T-helper 1 cell treated with Interleukin-12 subunit alpha and Interleukin-12 subunit beta and Interleukin-4 antibody, amounts not matched to agents 30 ng/mL and 1 ng/mL, for 36 hours (primary cell): ENCODE measurements at regions not wholly inside any gene's neighbourhood (a gene's known extent, or its start where the extent isn't known, plus 50 kb on each side); places are given as distances from the start of the nearest gene placed in this dataset.

Experiments used
- intact Hi-C: fragments of 100-400 bp; cut with micrococcal nuclease; formaldehyde crosslinking; loops from one replicate; pipeline ENCODE4 v1.15.1; 2024

DNA sequence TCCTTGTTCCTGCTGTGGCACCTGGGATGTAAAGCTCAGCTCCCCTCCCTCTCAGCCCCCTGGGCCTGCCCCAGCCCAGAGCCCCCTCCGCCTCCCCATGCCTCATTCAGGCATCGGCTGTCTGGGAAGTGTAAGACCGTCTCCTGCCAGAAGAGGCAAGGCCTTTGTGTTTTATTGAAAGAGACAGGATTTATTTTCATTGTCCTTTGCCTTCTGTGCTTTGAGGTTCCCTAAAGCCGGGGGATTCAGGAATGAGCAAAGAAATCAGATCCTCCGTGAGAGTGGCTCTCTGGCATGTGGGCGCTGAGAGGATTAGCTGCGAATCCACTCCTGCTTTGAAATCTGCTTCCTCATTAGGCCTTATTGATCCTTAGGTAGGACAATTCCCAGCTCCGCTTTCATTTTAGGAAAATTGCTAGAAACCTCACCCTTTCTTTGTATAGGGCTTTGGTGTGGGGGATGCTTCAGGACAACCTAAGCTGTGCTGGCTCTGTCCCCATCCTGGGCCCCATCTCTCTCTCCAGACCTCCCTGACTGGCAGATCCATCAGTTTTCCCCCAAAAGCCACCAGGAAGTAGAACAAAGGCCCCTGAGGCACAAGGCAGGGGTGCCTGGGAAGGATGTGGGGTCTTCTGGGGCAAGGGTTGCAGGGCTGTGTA, 211.5 kb upstream of the TNRC6C start:
- intact Hi-C loops: no loop called here

DNA sequence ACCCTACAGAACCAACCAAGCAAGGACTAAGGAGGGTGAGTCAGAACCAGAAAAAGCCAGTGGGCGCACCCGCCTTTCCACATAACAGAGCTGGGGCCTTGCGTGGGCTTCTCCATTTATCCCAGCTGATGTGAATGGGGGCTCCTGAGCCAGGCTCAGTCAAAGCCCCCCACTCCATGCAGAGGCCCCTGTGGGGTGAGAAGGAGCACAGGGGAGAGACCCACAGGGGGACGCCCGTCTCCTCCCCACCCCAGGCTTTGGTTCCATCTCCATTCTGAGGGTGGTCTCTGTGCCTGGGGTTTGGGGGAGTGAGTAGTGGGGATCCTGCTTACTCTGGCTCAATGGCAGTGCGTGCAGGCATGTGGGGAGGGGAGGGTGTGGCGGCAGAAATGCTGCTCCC, 210.1 kb upstream of the TNRC6C start:
- intact Hi-C loops: no loop called here

DNA sequence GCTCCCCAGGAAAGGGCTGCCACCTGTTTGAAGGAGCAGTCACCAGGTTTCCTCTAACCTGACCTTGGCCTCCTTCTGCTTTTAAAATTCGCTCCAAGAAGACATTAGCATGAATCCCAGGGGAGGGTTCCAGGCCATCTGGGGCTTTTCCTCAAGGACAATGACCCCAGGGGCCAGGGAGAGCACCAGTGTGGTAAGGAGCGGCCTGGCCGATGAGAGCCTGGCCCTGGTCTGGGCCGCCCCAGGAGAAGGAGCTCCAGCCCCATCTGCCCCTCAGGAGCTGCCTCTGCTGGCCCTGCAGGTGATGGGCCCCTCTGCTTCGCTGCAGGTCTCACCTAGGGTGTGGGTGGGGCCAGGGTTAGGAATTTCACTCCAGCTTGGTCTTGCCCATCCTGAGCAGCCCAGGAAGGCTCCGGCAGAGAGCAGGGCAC, 209.2 kb upstream of the TNRC6C start:
- intact Hi-C loops: no loop called here

GRCh38 chr17:77749989-77750388, 208.5 kb upstream of the TNRC6C start:
- intact Hi-C loops: no loop called here

DNA sequence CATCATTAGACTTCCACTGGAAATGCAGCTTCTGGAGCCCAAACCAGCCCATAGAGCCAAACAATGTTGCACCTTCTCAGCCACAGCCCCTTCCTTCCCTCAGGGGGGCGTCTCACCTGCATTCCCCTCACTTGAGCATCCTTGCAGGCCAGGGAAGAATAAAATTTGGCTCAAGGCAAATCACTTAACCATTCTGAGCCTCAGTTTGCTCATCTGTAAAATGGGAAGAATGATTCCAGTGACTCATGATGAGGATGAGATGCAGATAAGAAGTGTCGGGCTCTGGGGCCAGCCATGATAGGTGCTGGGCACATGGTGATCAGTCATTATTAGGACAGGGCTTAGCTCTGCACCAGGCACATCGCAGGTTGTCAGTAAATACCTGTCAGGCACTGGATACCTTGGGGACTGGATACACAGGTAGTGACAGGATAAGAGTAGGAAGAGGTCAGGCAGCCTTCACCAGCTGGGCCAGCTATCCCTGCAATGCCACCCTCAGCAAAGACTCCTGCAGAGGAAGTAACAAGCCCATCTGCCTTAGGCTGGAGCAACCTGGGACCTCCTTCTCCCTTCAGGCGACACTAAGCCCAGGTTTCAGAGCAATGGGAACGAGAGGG, 208.0 kb upstream of the TNRC6C start:
- intact Hi-C loops: no loop called here

DNA sequence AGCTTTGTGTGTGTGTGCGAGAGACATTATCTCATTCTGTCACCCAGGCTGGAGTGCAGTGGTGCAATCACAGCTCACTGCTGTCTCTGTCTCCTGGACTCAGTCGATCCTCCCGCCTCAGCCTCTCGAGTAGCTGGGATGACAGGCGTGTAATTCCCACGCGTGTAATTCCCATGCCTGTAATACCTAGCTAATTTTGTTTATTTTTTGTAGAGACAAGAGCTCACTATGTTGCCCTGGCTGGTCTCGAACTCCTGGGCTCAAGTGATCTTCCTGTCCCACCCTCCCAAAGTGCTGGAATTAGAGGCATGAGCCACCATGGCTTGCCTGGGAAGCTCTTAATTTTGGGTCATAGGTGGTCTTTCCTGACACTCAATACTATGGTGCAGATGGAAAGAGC, 205.3 kb upstream of the TNRC6C start:
- intact Hi-C loops: no loop called here

GRCh38 chr17:77753691-77754245, 204.7 kb upstream of the TNRC6C start:
- intact Hi-C loops: no loop called here

DNA sequence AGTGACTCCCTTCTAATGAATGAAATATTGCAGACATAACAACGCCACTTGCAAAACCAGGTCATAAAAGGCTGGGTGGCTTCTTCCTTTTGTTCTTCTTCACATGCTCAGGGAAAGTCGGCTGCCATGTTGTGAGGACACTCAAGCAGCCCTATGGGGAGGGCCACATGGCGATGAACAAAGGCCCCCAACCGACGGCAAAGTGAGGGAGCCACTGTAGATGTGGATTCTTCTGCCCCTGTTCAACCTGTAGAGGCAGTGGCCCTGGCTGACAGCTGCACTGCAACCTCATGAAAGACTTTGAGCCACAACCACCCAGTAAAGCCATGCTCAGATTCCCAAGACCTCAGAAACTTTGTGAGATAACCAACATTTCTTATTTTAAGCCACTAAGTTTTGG, 203.5 kb upstream of the TNRC6C start:
- intact Hi-C loops: no loop called here

DNA sequence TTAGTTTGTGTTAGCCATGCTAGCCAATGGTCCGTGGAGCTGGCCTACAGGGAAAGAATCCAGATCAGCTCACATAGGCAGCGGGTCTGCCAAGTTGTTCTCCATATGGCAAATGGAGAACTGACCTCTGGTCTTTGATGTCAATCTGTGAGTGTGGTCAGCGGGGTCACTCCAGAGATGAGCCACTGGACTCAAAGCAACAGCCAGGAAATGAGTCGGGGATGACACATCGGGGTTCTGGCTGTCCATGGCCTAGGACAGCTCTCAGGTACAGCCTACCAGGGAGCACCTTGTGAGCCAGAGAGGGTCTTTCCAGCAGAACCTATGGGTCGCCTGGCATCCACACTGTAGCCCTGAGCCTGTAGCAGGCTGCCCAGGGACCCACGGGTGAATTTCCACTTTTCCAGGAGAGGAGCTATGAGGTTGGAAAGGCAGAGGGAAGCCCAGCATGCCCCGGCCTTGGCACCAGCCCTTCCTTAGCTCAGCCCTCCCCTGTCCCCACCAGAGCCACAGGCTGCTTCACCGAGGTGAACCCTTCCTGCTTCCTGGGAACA, 203.0 kb upstream of the TNRC6C start:
- intact Hi-C loops: no loop called here

DNA sequence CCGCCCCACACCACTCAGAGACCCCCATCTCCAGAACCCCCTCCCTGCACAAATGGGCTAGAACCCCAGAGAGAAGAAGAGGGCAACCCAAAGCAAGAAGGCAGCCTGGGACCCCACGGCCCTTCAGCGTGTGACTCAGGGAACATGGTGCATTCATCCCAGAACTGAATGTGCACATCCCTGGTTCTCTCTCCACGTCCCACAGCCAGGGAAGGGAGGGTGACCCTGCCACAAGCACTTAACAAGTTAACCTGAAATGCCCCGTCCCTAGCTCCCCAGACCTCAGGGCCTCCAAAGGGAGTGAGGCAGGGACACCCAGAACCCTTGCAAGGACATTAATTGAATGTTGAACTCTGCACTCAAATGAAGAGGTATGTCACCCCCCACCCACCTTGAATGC, 202.5 kb upstream of the TNRC6C start:
- intact Hi-C loops: no loop called here

GRCh38 chr17:77756846-77757560, 201.5 kb upstream of the TNRC6C start:
- intact Hi-C loops: no loop called here

DNA sequence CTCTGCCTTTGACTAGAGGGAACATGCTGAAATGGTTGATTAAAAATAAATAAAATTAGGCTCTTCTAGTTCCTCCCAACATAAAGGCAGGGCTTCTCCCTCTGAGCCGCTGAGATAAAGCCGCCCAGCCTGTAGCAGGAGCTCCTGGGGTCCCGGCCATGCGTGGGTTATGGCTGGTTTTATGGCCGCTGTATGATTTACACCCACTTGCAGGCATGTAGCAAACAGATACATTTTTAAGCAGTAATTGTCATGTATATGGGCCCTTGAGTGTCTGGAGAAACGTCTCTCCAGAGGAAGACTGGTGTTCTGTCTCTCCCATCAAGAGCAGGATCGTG, 201.0 kb upstream of the TNRC6C start:
- intact Hi-C loops: no loop called here

- intact Hi-C loops: no loop called here
Observed at GRCh38 chr17:77763023-77763422, 195.5 kb upstream of the TNRC6C start.

GRCh38 chr17:77763575-77763974, 194.9 kb upstream of the TNRC6C start:
- intact Hi-C loops: no loop called here

- intact Hi-C loops: no loop called here
Observed at GRCh38 chr17:77765292-77765691, 193.2 kb upstream of the TNRC6C start.

DNA sequence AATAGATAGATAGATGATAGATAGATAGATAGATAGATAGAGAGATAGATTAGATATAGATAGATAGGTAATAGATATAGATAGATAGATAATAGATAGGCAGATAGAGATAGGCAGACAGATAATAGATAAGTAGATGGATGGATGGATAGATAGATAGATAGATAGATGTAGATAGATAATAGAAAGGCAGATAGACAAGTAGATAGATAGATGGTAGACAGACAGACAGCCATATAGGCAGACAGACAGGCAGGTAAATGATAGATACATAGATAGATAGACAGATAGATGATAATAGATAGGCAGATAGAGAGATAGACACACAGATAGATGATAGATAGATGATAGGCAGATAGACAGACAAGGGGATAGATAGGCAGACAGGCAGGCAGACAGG, 191.4 kb upstream of the TNRC6C start:
- intact Hi-C loops: no loop called here

- intact Hi-C loops: no loop called here
Observed at GRCh38 chr17:77768248-77768852, 190.2 kb upstream of the TNRC6C start.

GRCh38 chr17:77769215-77769614, 189.3 kb upstream of the TNRC6C start:
- intact Hi-C loops: no loop called here

GRCh38 chr17:77769762-77770161, 188.7 kb upstream of the TNRC6C start:
- intact Hi-C loops: no loop called here

- intact Hi-C loops: no loop called here
Observed at GRCh38 chr17:77770331-77771105, 188.0 kb upstream of the TNRC6C start.

DNA sequence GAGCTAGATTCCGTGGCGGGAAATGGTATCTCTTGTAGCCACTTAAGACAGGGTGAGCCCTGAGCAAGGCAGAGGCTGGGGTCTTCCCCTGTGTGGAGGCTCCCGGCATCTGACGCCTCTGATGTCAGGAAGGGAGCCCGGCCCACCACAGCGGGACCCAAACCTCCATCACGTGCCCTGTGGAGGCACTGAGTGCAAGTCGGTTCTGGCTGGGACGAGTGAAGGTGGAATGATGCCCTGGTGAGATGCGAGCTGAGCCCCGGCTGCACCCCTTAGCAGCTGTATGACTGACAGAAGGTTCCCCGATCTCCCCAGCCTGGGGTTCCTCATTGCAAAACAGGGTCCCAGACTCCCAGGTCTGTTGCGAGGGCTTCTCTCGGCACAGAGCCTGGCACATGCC, 187.4 kb upstream of the TNRC6C start:
- intact Hi-C loops: no loop called here
